Upper lobe of left lung (tissue), 6 donors: ENCODE measurements at regions not wholly inside any gene's neighbourhood (a gene's known extent, or its start where the extent isn't known, plus 50 kb on each side); places are given as distances from the start of the nearest gene placed in this dataset.
"Not testable (repeated sequence)": the region's sequence is repeated elsewhere in the genome, so short reads cannot be mapped to it uniquely, and the experiment has no call there.

Source experiments
- ATAC-seq, 2 donors: fragments of 200-7000 bp; cut with Tn5 transposase; one replicate each; pipeline ENCODE4 v1.9.1; 2022; ENCODE audit warnings: mild to moderate bottlenecking in 2 of 2, moderate library complexity in 2 of 2; ENCODE audit not compliant: low FRiP score in 2 of 2
- DNase-seq, 2 donors: peaks; one replicate each; pipeline ENCODE4 v3.0.0-alpha.2; 2019 to 2020
- H3K27ac ChIP-seq, 4 donors: fragments of 200-600 bp; sonication (generic); one replicate each; pipeline ENCODE4 v1.5.1; 2016 to 2019
- H3K27me3 ChIP-seq, 4 donors: fragments of 200-600 bp; sonication (generic); one replicate each; pipeline ENCODE4 v1.5.1; 2017 to 2019
- H3K36me3 ChIP-seq, 4 donors: fragments of 200-600 bp; sonication (generic); one replicate each; pipeline ENCODE4 v1.5.1; 2016 to 2019
- H3K4me1 ChIP-seq, 4 donors: fragments of 200-600 bp; sonication (generic); one replicate each; pipeline ENCODE4 v1.5.1; 2018 to 2019
- H3K4me3 ChIP-seq, 4 donors: fragments of 200-600 bp; sonication (generic); one replicate each; pipeline ENCODE4 v1.5.1; 2017 to 2019; ENCODE audit warnings: mild to moderate bottlenecking in 2 of 4, moderate library complexity in 1 of 4
- H3K9me3 ChIP-seq, 4 donors: fragments of 200-600 bp; sonication (generic); one replicate each; pipeline ENCODE4 v1.5.1; 2018 to 2019
- EP300 ChIP-seq, 4 donors: sonication (generic); formaldehyde crosslinking; IDR thresholded peaks; one replicate each; pipeline ENCODE4 v1.5.1; 2017; ENCODE audit warnings: antibody characterized with exemption in 4 of 4, control low read depth in 2 of 4
- POLR2A ChIP-seq, 4 donors: fragments of 450-650 bp; IDR thresholded peaks; one replicate each; pipeline ENCODE4 v1.5.1; 2016 to 2017; ENCODE audit warnings: antibody characterized with exemption in 4 of 4, mild to moderate bottlenecking in 2 of 4
- POLR2AphosphoS5 ChIP-seq, 2 donors: sonication (generic); formaldehyde crosslinking; IDR thresholded peaks; one replicate each; pipeline ENCODE4 v1.5.1; 2017; ENCODE audit warnings: antibody characterized with exemption in 2 of 2
- WGBS, 2 donors: methylation state at CpG; one replicate each; pipeline ENCODE4 v1.1.5; 2017 to 2018; 5-methylcytosine and 5-hydroxymethylcytosine counted together
- TF ChIP-seq, protein P1 (sequence below), 6 experiments: fragments of 450-650 bp in 4 of 6; fragments of 200-600 bp in 2 of 6; sonication (generic) in 2 of 6; IDR thresholded peaks; one replicate each; pipeline ENCODE4 v1.5.1; 2016 to 2019; ENCODE audit warnings: antibody characterized with exemption in 6 of 6
- donor health status: DM: no; HTN: no; CAD: no; lungs with moderate emphysema.
- donor health status: DM: no; HTN: yes; CAD: no; lungs with severe emphysema.

DNA sequence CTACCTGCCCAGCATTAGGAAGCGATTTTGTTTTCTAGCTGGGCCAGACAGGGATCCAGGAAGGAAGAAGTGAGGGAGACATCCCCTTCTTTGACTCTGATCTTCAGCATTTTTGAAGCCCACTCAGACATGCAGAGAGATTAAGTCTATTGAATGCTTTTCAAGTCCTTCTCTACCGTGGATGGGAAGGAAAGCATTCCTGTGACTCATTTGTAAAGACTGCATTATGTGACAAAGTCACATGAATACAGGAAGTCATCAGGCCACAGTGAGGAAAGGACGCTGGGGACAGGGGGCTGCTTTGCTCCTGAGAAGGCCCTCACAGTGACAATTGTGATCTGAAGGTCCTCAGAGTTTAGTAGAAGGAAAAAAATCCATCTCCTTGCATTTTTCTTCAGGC, 67.4 kb upstream of the GBA3 start:
- TF ChIP-seq EP300 (IDR thresholded peaks at IDR 0.05) (no peak), POLR2AphosphoS5 (IDR thresholded peaks at IDR 0.05) (no peak), POLR2A (IDR thresholded peaks at IDR 0.05) (no peak)
- TF ChIP-seq, protein P1, sequence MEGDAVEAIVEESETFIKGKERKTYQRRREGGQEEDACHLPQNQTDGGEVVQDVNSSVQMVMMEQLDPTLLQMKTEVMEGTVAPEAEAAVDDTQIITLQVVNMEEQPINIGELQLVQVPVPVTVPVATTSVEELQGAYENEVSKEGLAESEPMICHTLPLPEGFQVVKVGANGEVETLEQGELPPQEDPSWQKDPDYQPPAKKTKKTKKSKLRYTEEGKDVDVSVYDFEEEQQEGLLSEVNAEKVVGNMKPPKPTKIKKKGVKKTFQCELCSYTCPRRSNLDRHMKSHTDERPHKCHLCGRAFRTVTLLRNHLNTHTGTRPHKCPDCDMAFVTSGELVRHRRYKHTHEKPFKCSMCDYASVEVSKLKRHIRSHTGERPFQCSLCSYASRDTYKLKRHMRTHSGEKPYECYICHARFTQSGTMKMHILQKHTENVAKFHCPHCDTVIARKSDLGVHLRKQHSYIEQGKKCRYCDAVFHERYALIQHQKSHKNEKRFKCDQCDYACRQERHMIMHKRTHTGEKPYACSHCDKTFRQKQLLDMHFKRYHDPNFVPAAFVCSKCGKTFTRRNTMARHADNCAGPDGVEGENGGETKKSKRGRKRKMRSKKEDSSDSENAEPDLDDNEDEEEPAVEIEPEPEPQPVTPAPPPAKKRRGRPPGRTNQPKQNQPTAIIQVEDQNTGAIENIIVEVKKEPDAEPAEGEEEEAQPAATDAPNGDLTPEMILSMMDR (IDR thresholded peaks at IDR 0.05), result no peak
- Histone ChIP-seq H3K27ac (no peak overlapping the region), H3K27me3 (no peaks in the 10 kb centered on the region), H3K4me1 (no peaks in the 10 kb centered on the region), H3K9me3 (no peaks in the 10 kb centered on the region), H3K4me3 (no peak overlapping the region), H3K36me3 (no peaks in the 10 kb centered on the region)
- DNase-seq (no peak), ATAC-seq (no peak)
- WGBS, 2 donors, result 14 to 36% methylated on average over 2 to 3 of the region's 3 CpGs

DNA sequence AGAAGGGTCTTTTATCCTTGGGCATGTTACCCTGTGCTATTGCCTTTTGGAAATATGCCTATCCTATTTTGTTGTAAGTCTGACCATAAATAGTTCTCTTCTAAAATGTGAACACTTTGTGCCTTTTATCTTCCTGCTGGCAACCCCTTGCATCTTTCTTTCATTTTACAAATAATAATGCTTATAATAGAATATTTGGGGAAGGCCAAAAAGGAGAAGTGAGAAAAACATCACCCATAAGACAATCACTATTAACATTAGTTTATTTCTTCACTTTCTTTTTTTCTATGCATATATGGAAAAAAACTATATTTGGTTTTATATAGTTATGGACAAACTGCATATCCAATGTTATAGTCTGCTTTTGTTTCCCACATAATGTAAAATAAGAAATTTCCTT, 64.9 kb upstream of the GBA3 start:
- H3K4me1 ChIP-seq, ATAC-seq, DNase-seq, H3K36me3 ChIP-seq, H3K27ac ChIP-seq, H3K27me3 ChIP-seq, H3K4me3 ChIP-seq, H3K9me3 ChIP-seq: not testable (repeated sequence)

DNA sequence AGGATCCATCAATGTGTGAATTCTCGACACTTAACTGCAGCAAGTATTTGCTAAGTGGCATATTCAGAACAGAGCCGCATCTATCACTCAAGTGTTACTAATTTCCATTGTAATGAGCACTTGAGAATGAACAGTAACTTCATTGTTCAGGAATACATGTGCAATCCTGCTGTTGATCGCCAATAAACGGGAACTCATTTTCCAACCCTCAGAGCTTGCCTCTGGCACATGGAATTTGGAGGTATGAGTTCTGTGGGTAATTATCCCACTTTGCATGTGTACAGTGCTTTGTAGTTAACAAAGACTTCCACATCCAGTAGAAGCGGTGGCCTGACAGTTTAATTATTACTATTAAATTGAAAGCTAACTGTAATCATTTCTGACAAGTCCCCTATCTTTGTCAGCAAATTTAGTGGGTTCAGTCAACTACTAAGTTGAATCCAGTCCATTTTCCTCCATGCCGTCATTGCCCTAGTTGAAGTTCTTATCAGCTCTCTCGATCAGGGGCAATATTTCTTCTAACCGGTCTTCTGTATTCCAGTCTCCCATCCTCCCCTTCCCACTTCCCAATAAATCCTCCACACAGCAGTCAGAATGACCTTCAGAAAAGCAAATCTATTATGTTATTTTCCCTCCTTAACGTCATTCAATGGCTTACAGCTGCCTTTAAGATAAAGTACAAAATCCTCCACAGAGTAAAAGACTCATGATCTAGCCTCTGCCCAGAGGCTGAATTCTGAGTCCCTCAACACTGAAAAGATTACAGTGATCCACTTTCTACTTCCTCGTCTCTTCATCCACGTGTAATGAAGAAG, 62.4 kb upstream of the GBA3 start:
- not testable (repeated sequence) for DNase-seq, ATAC-seq, H3K4me3 ChIP-seq, H3K36me3 ChIP-seq, H3K27ac ChIP-seq, H3K4me1 ChIP-seq, H3K27me3 ChIP-seq, H3K9me3 ChIP-seq
- 61 to 69% methylated on average over 11 of the region's 11 CpGs for WGBS, 2 donors

GRCh38 chr4:22631167-22631566, 61.6 kb upstream of the GBA3 start:
- ATAC-seq, DNase-seq, H3K27ac ChIP-seq, H3K36me3 ChIP-seq, H3K9me3 ChIP-seq, H3K4me1 ChIP-seq, H3K27me3 ChIP-seq, H3K4me3 ChIP-seq: not testable (repeated sequence)
- WGBS, 2 donors, result 95 to 96% methylated on average over 5 of the region's 5 CpGs

GRCh38 chr4:22634541-22635181, 58.1 kb upstream of the GBA3 start:
- no peak overlapping the region for H3K4me3 ChIP-seq

GRCh38 chr4:22635182-22635549, 57.6 kb upstream of the GBA3 start:
- 87 to 88% methylated on average over 4 of the region's 4 CpGs for WGBS, 2 donors
- H3K27me3 ChIP-seq, H3K4me1 ChIP-seq, H3K9me3 ChIP-seq, DNase-seq, H3K27ac ChIP-seq, ATAC-seq, H3K4me3 ChIP-seq, H3K36me3 ChIP-seq: not testable (repeated sequence)

More at GRCh38 chr4:22634541-22635181, 58.1 kb upstream of the GBA3 start:
- Histone ChIP-seq H3K4me1 (no peaks in the 10 kb centered on the region), H3K9me3 (peaks cover 0 to 7% (median 0%) of the 10 kb centered on the region in 4 donors), H3K36me3 (no peaks in the 10 kb centered on the region), H3K27ac (no peak overlapping the region), H3K27me3 (no peaks in the 10 kb centered on the region)
- no peak for TF ChIP-seq EP300 (IDR thresholded peaks at IDR 0.05)
- TF ChIP-seq POLR2A (IDR thresholded peaks at IDR 0.05), result no peak
- TF ChIP-seq, protein P1 (IDR thresholded peaks at IDR 0.05), result no peak
- TF ChIP-seq POLR2AphosphoS5 (IDR thresholded peaks at IDR 0.05), result no peak
- DNase-seq, result peak in 1 of 2 donors; percentile 84
- WGBS, 2 donors, result 83 to 90% methylated on average over 29 to 37 of the region's 69 CpGs
- no peak for ATAC-seq

- Histone ChIP-seq H3K4me1 (no peaks in the 10 kb centered on the region), H3K4me3 (no peak overlapping the region), H3K9me3 (peaks cover 0 to 7% (median under 1%) of the 10 kb centered on the region in 4 donors), H3K27me3 (no peaks in the 10 kb centered on the region), H3K27ac (no peak overlapping the region), H3K36me3 (no peaks in the 10 kb centered on the region)
- WGBS, 2 donors, result 90 to 96% methylated on average over 5 of the region's 5 CpGs
- ATAC-seq (no peak), DNase-seq (no peak)
- TF ChIP-seq POLR2AphosphoS5 (IDR thresholded peaks at IDR 0.05) (no peak), POLR2A (IDR thresholded peaks at IDR 0.05) (no peak)
Measured at GRCh38 chr4:22635692-22636091, 57.0 kb upstream of the GBA3 start.
